ENCODE measurements at regions not wholly inside any gene's neighbourhood (a gene's known extent, or its start where the extent isn't known, plus 50 kb on each side); places are given as distances from the start of the nearest gene placed in this dataset.

DNA sequence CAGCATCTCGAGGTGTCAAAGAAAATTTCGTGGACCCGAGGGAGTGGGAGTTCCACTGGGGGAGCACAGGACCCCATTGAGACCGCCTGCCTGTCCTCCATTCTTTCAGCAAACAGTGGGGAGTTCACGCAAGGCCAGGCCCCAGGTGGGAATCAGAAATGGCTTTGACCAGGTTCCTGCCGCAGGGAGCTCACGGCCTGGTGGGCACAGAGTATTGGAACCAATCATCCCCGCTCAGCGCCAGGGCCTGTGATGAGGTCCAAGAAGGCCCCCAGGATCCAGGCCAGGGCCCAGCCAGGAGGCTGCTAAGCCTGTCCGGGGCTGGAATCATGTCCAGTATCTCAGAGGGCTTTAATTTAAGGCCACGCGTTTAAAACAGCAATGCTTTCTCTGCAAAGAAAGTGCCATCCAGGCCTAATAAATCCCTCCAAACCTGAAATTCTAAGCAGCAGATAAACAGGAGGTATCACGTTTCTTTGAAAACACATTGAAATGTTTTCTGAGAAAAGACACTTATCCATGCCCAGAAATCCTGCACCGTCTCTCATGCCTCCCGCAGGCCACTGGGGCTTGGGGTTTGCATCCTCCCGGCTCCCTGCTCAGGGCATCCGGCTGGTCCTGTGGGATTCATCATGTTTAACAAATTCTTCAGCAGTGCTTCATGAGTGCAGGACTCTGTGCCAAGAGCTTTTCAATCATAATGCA is 125.7 kb downstream of the OAT start:
- ChIA-PET POLR2A (no interaction called here), CTCF (no interaction called here), RAD21 (ENCODE audit: low non-redundant PET in 1 of 2, low total read pairs in 2 of 2, uncharacterized antibody in 2 of 2, unreplicated experiment in 2 of 2) (no interaction called here)
- Histone ChIP-seq H3K27me3 (ENCODE audit: insufficient read depth, low read length) (no peaks in the 10 kb centered on the region), H4K20me1 (ENCODE audit: insufficient read depth) (no peaks in the 10 kb centered on the region), H3K27ac (ENCODE audit: low read depth, low read length) (no peak overlapping the region), H3K9me2 (ENCODE audit: insufficient read depth) (no peaks in the 10 kb centered on the region), H3K4me1 (ENCODE audit: control insufficient read depth in 1 of 2, insufficient read depth in 2 of 2, low read length in 2 of 2) (no peaks in the 10 kb centered on the region), H3K79me2 (ENCODE audit: insufficient read depth, low read length) (no peaks in the 10 kb centered on the region), H2AFZ (ENCODE audit: low read depth, low read length, poor library complexity, severe bottlenecking) (no peak overlapping the region), H3K4me3 (replicated peaks in 1 of 2; ENCODE audit: low read depth in 1 of 2, low read length in 2 of 2) (no peak overlapping the region), H3K36me3 (ENCODE audit: control insufficient read depth in 1 of 2, insufficient read depth in 2 of 2, low read length in 2 of 2) (no peaks in the 10 kb centered on the region), H3K9me3 (ENCODE audit: control insufficient read depth in 1 of 2, insufficient read depth in 1 of 2, low read depth in 1 of 2, low read length in 2 of 2) (no peaks in the 10 kb centered on the region), H3K9ac (ENCODE audit: low read length) (no peak overlapping the region), H3K4me2 (ENCODE audit: low read length) (no peak overlapping the region)
- TF ChIP-seq JUND (IDR thresholded peaks at IDR 0.05) = no peak
- TF ChIP-seq, protein P1, sequence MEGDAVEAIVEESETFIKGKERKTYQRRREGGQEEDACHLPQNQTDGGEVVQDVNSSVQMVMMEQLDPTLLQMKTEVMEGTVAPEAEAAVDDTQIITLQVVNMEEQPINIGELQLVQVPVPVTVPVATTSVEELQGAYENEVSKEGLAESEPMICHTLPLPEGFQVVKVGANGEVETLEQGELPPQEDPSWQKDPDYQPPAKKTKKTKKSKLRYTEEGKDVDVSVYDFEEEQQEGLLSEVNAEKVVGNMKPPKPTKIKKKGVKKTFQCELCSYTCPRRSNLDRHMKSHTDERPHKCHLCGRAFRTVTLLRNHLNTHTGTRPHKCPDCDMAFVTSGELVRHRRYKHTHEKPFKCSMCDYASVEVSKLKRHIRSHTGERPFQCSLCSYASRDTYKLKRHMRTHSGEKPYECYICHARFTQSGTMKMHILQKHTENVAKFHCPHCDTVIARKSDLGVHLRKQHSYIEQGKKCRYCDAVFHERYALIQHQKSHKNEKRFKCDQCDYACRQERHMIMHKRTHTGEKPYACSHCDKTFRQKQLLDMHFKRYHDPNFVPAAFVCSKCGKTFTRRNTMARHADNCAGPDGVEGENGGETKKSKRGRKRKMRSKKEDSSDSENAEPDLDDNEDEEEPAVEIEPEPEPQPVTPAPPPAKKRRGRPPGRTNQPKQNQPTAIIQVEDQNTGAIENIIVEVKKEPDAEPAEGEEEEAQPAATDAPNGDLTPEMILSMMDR (IDR thresholded peaks at IDR 0.05 in 2 of 3, conservative IDR thresholded peaks at IDR 0.05 in 1 of 3; ENCODE audit: borderline replicate concordance in 1 of 3, insufficient read depth in 1 of 3, low read depth in 2 of 3, low read length in 2 of 3) = no peak
- TF ChIP-seq ZNF274 (IDR thresholded peaks at IDR 0.05; ENCODE audit: low read depth, low read length) = no peak
- TF ChIP-seq, protein P2, sequence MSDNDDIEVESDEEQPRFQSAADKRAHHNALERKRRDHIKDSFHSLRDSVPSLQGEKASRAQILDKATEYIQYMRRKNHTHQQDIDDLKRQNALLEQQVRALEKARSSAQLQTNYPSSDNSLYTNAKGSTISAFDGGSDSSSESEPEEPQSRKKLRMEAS (IDR thresholded peaks at IDR 0.05) = no peak
- TF ChIP-seq FOSL1 (IDR thresholded peaks at IDR 0.05; ENCODE audit: low read depth) = no peak
- DNase-seq (ENCODE audit: low read depth, low spot score) (no peak), ATAC-seq (no peak)
- BruUV-seq (replicated peaks) = no TSS peak
- intact Hi-C loops (cut with micrococcal nuclease) = no loop called here

DNA sequence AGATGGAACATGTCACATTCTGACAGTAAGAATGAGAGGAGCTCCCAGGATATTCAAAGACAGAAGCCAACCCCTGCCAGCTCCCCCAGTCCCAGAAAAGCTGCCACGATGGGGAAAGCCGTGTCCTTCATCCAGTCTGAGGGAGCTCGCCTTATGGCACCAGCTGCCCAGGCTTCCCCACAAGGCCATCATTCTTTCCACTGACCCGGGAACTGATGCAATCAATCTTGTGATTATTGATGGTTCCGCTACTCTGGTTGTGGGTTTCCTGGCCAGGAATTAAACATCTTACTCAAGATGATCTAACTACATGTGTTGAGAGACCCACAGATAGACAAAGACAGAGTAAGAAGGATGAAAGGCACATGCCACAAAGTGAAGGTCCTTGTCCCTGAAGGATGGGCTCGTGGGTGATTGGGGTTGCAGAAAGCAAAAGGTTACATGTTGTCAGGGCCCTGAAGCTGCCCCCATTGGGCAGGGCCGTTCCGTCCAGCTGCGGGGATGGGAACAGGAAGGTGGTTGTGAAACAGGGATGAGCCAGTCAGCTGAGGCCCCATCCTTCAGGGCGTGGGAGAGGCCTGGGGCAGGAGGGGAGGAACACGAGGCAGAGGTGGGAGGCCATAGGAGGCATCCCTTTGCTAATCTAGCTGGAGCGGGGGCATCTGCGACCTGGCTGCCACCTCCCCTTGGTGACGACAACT is 127.6 kb downstream of the OAT start:
- no TSS peak for BruUV-seq (replicated peaks)
- no peaks in the 10 kb centered on the region for H3K27me3 ChIP-seq (ENCODE audit: insufficient read depth, low read length)
- no peak overlapping the region for H3K4me3 ChIP-seq (replicated peaks in 1 of 2; ENCODE audit: low read depth in 1 of 2, low read length in 2 of 2)
- H4K20me1 ChIP-seq (ENCODE audit: insufficient read depth) = no peaks in the 10 kb centered on the region
- no peak overlapping the region for H3K27ac ChIP-seq (ENCODE audit: low read depth, low read length)
- H3K9me2 ChIP-seq (ENCODE audit: insufficient read depth) = no peaks in the 10 kb centered on the region
- DNase-seq (ENCODE audit: low read depth, low spot score) (no peak), ATAC-seq (no peak)
- H3K79me2 ChIP-seq (ENCODE audit: insufficient read depth, low read length) = no peaks in the 10 kb centered on the region
- POLR2A ChIA-PET = no interaction called here
- intact Hi-C loops (cut with micrococcal nuclease) = no loop called here
- RAD21 ChIA-PET (ENCODE audit: low non-redundant PET in 1 of 2, low total read pairs in 2 of 2, uncharacterized antibody in 2 of 2, unreplicated experiment in 2 of 2) = interaction anchor here in 1 of 2 experiments (1.0 kb wide), 1 partner anchor 297 kb away, joined by 3 read pairs; no protein-coding TSS in a partner anchor
- CTCF ChIA-PET = interaction anchor here (2.7 kb wide), 1 partner anchor 98 kb away, joined by 8 read pairs; no protein-coding TSS in a partner anchor
- no peak overlapping the region for H3K9ac ChIP-seq (ENCODE audit: low read length)
- H3K9me3 ChIP-seq (ENCODE audit: control insufficient read depth in 1 of 2, insufficient read depth in 1 of 2, low read depth in 1 of 2, low read length in 2 of 2) = no peaks in the 10 kb centered on the region
- no peaks in the 10 kb centered on the region for H3K4me1 ChIP-seq (ENCODE audit: control insufficient read depth in 1 of 2, insufficient read depth in 2 of 2, low read length in 2 of 2)
- no peak overlapping the region for H2AFZ ChIP-seq (ENCODE audit: low read depth, low read length, poor library complexity, severe bottlenecking)
- no peaks in the 10 kb centered on the region for H3K36me3 ChIP-seq (ENCODE audit: control insufficient read depth in 1 of 2, insufficient read depth in 2 of 2, low read length in 2 of 2)
- H3K4me2 ChIP-seq (ENCODE audit: low read length) = no peak overlapping the region
- TF ChIP-seq, protein P3, sequence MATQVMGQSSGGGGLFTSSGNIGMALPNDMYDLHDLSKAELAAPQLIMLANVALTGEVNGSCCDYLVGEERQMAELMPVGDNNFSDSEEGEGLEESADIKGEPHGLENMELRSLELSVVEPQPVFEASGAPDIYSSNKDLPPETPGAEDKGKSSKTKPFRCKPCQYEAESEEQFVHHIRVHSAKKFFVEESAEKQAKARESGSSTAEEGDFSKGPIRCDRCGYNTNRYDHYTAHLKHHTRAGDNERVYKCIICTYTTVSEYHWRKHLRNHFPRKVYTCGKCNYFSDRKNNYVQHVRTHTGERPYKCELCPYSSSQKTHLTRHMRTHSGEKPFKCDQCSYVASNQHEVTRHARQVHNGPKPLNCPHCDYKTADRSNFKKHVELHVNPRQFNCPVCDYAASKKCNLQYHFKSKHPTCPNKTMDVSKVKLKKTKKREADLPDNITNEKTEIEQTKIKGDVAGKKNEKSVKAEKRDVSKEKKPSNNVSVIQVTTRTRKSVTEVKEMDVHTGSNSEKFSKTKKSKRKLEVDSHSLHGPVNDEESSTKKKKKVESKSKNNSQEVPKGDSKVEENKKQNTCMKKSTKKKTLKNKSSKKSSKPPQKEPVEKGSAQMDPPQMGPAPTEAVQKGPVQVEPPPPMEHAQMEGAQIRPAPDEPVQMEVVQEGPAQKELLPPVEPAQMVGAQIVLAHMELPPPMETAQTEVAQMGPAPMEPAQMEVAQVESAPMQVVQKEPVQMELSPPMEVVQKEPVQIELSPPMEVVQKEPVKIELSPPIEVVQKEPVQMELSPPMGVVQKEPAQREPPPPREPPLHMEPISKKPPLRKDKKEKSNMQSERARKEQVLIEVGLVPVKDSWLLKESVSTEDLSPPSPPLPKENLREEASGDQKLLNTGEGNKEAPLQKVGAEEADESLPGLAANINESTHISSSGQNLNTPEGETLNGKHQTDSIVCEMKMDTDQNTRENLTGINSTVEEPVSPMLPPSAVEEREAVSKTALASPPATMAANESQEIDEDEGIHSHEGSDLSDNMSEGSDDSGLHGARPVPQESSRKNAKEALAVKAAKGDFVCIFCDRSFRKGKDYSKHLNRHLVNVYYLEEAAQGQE (IDR thresholded peaks at IDR 0.05; ENCODE audit: low read depth) = no peak
- TF ChIP-seq ZFX (IDR thresholded peaks at IDR 0.05) = no peak
- TF ChIP-seq, protein P4, sequence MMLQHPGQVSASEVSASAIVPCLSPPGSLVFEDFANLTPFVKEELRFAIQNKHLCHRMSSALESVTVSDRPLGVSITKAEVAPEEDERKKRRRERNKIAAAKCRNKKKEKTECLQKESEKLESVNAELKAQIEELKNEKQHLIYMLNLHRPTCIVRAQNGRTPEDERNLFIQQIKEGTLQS (IDR thresholded peaks at IDR 0.05) = no peak
- TF ChIP-seq, protein P1 (IDR thresholded peaks at IDR 0.05 in 2 of 3, conservative IDR thresholded peaks at IDR 0.05 in 1 of 3; ENCODE audit: borderline replicate concordance in 1 of 3, insufficient read depth in 1 of 3, low read depth in 2 of 3, low read length in 2 of 3) = no peak
- no peak for TF ChIP-seq SP1 (IDR thresholded peaks at IDR 0.05; ENCODE audit: low read depth)
